ENCODE measurements at regions not wholly inside any gene's neighbourhood (a gene's known extent, or its start where the extent isn't known, plus 50 kb on each side); places are given as distances from the start of the nearest gene placed in this dataset.

DNA sequence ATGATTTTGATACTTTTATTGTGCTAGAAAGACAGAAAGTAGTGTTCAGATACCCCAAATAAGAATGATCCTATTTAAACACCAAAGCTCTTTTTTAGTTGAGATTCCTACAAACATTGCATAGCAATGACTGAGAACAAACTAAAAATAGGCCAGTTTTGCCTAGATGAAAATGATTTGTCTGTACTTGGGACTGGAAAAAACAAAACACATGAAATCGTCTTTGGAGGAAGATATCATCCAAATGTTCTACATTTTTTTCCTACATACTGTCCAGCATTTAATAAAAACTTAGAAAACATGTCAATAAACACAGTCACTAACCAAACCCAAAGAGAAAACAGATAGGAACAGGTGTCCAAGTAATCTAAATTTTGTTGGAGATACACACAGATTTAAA, 111.6 kb upstream of the MEOX2 start:
- DNase-seq: no peak

DNA sequence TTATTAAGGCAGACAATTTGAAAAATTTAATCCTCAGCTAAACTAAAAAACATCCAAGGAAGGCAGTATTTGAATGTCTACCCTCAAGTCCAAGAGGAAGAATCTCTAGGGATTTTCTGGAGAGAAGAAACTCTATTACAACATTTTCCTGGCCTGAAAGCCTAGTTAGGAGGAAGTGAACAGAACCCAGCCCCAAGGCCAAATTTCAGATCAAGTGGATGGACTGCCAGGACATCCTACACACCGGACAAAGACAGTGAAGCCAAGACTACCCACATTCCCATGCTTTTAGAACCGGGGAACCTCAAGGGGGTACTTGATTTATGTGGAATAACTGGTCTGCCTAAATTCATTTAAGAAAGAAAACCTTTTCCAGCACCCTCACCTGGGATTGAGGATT, 108.9 kb upstream of the MEOX2 start:
- DNase-seq: no peak

DNA sequence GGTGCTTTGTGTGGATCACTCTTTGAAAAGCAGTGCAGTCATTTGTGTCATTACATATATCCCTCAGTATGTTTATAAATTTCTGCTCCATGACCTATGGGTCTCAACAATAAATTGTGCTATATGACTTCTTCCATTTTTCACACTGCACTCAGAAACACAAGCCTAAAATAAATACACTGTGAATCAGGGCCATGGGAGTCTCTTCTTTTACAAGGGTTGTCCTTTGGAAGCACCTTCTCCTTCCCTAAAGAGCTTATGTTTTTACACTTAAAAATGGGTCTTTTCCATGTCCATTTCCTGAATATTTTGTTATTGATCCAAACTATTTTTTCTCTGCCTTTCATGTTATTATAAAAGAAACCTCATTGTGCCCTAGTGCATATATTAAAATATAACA, 108.3 kb upstream of the MEOX2 start:
- DNase-seq: no peak

DNA sequence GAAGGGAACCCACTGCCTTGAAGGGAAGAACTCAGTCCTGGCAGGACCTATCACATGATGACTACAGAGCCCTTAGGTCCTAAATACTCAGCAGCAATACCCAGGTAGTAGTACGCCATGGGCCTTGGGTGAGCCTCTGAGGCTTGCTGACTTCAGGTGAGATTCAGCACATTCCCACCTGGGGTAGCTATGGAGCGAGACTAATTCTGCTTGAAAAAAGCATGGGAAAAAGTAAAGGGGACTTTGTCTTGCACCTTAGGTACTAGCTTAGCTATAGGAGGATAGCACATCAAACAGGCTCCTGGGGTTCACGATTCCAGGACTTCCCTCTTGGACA, 98.2 kb upstream of the MEOX2 start:
- no peak for DNase-seq

DNA sequence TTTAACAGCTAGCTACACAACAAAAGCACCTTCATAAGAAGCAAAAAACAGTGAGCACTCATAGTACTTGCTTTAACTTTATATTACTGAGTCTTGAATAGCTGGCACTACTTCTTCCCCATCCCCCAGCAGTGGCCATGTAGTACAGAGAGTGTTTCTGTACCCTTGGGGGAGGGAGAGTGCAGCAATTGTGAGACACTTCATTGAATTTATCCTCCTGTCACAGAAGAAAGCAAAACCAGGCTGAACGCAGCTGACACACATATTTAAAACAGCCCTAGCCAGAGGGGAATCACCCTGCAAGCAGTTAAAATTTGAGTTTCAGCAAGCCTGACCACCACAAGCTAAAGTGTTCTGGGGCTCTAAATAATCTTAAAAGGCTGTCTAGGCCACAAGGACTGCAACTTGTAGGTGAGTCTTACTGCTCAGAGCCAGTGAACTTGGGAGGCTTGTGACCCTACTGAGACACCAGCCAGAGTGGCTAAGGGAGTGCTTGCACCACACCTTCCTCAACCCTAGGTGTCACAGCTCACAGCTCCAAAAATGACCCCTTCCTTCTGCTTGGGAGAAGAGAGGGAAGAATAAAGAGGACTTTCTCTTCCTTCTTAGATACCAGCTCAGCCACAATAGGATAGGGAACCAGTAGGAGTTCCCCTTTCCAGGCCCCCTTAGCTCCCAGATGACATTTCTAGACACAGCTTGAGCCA, 97.7 kb upstream of the MEOX2 start:
- peak; percentile 21 to 68 for DNase-seq

DNA sequence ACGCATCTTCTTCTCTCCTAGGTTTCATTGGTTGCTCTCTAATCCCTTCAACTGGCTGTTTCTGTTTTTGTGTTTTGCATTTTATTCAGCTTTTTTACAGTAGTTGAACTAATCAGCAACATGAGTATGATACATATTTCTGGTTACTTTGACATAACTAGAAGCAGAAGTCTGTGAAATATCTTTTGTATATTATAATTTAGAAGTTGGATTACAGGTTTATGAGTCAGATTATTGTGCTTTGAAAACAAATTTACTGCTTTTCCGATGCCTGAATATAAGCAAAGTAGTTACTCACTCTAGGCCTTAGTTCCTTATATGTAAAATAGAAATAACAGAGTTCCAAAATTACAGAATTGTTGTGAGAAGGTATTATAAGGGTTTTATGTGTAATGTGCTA, 96.2 kb upstream of the MEOX2 start:
- DNase-seq: no peak

DNA sequence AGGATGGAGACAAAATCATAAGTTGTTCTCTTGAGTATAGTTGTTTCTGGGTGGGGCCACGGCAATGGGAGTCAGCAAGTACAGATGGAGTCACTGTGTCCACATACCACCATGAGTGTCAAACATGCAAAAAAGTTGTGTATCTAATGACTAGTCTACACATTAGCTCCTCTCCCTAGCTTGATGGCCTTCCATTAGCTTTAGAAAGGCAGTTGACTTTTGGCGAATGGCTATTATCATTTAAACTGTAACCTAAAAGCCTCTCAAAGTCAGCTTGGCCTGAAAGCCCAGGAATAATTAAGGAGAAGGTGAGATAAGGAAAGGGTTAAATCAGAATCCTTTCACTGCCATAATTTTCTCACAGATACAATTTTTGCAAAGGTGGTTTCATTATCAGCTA, 95.5 kb upstream of the MEOX2 start:
- no peak for DNase-seq

DNA sequence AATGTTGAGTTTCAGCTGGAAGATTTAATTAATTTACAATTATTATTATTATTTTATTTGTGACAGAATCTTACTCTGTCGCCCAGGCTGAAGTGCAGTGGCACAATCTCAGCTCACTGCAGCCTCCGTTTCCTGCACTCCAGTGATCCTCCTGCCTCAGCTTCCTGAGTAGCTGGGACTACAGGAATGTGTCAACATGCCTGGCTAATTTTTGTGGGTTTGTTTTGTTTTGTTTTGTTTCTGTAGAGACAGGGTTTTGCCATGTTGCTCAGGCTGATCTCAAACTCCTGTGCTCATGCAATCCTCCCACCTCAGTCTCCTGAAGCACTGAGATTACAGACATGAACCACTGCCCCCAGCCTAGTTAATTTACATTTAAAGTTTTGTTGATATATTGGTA, 93.8 kb upstream of the MEOX2 start:
- no peak for DNase-seq

DNA sequence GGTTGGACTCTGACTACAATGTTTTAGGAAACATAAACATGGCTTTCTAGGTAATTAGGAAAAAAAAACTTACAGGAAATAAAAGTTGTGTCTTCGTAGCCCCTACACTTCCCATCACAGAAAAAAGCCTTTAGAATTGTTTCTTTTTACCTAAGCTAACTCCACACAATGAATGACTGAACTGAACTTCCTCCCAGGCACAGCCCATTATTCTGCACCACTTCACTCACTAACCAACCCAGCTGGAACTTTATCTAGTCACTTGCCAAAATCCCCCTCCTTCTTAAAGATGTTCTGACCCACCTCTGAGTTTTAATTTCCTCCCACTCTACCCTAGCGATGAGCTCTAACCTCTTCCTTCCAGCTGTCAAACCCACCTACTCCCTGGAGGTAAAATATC, 91.7 kb upstream of the MEOX2 start:
- no peak for DNase-seq

DNA sequence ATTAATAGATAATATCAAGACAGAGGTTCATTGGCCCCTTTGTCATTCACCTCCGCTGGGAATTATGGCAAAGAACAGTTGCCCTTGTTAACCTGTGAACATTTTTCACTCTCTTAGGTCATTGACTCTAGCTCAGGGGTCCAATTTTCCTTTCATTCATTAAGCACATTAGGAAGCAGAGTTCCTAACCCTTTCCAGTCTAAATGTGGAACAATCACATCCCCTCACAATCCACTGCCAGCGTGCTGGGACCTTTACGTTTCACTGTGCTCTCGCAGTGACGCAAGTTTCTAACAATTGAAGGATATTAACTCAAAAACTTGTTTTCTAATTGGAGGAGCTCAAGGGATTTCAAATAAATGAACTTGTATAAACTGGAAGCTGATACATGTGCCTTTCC, 79.3 kb upstream of the MEOX2 start:
- DNase-seq: no peak

DNA sequence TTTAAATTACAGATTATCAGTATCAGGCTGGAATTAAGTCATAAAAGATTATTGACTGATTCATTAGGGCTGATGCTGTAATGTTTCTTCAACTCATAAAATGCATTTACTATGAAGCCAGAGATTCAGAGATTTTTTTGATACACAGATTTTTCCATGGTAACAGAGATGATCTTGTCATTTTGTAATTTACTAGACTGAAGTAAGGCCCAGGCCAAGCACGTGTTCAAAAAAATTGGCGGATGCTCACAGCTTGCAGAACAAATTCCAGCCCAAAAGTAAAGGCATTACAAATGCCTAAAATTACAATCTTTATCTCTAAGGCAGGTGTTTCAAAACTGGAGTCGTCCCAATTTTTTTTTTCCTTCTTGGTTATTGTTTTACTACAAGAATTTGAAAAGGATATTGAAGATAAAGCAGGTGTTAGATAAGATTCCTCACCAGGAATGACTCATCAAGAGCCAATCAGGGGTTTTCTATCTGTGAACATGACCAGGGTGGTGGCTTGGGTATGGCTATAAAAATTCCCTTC, 78.4 kb upstream of the MEOX2 start:
- DNase-seq: no peak

DNA sequence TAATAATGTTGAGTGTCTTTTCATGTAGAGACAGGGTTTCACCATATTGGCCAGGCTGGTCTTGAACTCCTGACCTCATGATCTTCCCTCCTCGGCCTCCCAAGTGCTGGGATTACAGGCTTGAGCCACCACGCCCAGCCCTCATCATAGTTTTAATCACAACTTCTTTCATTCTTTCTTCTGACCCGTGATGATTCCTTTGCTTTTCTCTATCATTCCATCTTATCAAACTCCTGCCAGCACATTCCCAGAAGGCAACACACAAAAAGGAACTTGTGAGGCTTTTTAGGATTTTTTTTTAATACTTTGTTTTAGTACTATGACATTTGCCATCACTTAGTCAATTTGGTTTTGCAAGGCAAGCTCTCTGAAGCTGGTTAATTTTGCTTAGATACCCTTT, 77.5 kb upstream of the MEOX2 start:
- no peak for DNase-seq

DNA sequence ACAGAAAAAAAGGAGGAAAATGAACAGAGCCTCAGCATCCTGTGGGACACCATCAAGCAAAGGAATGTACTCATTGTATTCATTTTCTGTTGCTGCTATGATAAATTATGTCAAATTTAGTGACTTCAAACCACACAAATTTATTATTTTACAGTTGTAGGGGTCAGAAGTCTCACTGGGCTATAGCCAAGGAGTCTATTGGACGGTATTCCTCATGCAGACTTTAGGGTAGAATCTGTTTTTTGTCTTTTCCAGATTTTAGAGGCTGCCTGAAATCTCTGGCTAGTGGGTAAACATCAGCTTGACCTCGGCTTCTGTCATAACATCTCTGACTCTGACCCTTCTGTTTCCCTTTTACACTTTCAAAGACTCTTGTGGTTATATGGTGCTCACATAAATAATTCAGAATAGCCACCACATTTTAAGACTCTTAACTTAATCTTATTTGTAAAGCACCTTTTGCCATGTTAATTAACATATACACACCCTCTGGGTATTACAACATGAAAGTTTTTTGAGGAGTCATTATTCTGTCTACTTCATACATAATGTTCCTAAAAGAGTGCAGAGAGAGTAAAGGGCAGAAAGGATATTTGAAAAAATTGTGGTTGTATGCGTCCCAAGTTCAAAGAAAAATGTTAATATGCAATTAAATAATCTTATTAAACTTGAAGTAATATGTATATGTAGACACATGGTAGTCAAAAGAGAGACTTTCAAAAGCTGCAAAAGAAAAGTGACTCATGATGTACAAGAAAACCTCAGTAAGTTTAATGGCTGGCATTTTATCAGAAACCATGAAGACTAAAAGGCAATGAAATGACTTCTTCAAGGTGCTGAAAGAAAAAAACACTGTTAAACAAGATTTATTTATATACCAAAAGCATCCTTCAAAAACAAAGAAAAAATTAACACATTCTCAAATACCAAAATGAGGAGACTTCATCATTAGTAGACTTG, 70.8 kb upstream of the MEOX2 start:
- DNase-seq: no peak

DNA sequence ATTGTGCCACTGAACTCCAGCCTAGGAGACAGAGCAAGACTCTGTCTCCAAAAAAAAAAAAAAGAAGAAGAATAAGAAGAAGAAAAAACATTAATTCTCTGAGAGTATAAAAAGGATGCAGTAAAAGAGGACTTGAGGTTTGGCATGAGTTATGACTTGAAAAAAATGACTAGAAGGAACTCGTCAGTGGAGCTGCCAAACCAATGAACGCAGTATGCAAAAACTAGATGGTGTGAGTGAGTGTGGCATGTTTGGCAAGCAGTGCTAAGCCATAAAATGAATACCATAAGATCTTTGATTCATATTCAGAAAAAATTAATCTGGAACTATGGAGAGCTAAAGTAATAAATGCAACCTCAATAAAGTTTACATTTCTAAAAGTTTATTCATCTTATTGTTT, 68.6 kb upstream of the MEOX2 start:
- DNase-seq: no peak

DNA sequence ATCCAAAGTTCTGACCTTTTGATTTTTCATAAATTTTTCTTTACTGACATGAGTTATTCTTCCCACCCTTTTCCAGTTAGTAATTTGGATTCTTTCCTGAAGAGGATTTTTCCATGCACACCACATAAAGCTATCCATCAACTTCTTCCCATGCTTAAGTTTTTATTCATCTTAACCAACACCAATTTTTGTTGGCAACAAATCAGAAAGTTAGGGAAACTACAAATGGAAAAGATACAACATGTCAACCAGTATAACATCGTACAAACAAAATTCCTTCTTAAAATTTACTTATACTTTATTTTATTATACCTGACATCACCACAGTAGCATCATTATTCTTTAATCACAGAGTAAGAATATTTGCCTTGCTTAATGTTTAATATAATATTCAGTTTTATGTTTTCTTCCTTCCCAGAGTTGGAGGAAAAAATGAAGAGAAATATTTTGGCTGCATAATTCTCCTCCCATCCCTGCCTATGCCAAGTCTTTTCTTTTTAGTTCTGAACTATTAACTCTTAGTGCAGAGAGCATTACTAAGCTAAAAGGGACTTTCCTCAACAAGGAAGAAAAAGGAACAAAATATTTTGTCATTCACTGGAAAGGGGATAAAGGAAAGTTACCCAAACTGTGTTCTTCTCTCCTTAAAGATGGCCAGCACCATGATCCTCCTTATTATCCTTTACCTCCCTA, 67.5 kb upstream of the MEOX2 start:
- DNase-seq: no peak

DNA sequence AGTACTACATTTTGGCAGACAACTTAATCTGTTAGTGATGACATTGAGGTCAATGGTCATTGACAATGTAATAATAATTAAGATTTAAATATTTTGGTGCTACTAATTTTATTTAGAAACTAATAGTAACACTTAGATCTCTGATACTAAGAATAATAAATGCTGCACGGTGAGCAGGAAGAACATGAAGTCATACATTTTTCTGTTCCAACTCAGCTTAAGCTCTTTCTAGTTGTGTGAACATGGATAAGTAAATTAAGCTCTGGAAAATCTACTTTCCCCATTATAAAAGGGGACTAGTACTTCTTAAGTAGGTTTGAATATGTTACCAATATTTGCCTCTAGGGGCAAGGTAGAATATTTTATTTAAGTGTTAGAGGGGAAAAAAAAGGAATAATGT, 65.9 kb upstream of the MEOX2 start:
- no peak for DNase-seq

DNA sequence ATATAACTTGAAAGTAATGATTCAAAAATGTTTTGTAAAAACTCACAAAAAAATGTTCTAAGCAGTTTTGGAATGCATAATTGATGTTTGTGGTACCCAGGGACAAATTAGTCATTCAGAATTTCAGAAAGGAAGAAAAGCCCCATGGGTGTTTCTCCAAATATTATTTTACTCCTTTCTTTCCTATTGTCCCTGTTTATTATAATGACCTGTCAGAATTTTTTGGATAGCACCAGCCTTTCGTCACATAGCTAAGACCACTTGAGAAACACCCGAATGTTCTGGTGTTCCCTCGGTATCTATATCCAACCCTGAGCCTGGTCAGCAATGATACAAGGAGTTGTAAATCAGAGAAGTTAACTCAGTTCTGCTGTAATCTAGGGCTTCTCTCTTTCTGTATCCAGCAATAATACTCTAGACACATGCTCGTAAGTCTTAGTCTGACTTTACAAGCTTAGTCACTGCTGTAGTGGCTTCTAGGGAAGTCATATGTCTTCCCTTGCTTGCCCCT, 64.8 kb upstream of the MEOX2 start:
- DNase-seq: no peak

DNA sequence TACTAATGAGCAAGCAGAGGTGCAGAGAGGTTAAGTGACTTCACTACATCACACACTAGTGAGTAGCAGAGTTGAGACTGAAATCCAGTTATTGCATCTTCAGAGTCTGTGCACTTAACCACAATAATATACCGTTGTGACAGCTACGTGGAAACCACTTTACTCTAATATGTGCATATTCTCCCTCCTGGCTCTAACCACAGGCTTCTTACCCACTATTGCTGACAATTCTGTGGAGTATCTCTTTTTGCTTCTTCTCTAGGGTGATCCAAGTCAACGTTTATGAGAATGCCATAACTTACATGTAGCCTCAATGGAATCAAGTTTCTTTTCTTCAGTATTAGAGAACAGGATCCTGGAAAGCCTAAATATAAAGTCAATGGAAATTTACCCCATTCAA, 64.2 kb upstream of the MEOX2 start:
- no peak for DNase-seq

DNA sequence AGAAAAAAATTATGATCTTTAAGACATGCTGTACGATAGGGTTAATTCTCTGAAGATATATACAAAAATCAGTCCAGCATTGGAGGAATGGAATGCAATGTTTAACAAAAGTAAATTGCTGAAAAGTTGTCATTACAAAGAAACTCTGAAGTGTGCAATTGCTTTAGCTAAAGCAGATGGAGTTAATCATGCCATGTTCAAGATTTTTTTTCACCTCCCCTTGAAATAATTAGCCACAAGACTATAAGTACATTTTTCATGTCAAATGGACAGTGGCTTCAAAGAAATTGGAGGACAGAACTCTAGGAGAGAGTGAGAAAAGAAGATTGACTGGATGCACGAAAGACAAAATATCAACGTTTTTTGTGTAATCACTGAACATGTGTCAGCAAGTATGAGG, 63.1 kb upstream of the MEOX2 start:
- DNase-seq: no peak

DNA sequence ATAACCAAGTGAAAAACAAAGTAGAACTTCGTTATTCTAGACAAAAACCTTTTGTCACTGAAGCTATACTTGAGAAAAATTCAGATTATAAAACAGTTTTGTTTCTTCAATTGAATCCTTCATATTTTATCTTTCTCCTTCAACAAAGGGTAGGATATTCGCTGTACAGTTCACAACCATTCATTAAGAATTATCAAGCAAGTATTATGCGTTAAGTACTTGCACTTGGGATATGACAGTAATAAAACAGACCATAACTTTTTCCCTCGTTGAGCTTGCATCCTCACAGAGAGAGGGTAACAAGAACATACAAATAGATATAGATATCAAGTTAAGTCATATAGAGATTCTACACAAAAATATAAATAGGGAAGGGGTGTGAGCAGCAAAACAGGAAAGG, 61.2 kb upstream of the MEOX2 start:
- DNase-seq: no peak

DNA sequence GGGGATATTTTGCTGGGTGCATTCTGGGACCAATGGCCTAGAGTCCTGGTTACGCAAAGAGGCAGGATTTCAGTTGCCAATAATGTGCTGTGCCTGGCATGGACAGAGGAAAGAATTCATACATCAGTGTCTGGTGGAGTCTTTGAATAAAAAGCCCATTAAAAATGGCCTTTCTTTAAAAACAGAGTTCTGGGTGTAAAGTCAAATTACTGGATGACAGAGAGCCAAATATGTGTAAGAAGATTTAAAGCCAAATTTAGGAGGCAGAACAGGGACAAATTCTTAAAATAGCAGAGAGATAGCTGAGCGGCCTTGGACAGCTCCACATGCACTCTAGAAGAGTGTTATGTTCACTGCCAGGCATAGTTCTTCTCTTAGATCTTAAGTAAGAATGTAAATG, 60.8 kb upstream of the MEOX2 start:
- no peak for DNase-seq

DNA sequence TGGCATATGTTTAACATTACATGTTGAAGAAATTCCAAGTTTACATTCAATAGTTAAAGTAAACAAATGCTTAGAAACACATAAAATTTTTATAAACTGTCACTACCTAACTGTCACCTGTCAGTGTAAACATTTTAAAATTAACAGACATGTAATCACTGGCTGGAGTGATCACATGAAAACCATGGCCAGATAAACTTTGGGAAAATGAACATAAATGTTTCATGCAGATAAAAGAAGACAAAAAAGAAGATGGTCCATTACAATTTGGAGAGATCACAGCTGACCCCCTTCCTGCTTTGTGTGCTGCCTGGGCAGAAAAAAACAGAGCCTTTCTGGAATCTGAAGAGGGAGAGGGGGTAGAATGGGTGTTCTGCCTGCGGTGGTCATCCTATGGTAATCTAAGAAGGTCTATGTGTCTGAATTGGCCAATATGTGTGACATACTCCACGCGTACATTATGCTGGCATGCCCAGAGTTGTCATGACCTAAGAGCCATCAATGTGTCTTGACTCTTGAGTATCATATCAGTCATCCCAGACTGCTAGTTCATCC, 57.5 kb upstream of the MEOX2 start:
- DNase-seq: no peak

DNA sequence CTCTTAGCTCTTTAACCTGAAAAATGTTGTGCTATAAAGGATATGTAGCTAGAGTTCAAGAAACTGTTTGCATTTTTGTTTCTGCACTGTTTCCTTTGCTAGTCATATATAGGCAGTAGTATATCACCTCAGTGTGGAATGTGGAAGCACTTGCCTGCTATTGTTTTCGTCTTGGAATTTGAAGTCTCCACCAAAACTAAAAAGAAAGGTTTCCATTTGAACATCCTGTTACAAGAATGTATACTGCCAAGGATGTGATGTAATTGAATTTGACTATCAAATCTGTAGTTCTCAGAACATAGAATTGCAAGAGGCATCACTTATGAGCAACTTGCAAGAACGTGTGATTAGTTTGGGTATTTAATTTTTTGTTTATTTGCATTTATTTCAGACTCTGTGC, 51.1 kb upstream of the MEOX2 start:
- DNase-seq: no peak
